ENCODE measurements at regions not wholly inside any gene's neighbourhood (a gene's known extent, or its start where the extent isn't known, plus 50 kb on each side); places are given as distances from the start of the nearest gene placed in this dataset.

DNA sequence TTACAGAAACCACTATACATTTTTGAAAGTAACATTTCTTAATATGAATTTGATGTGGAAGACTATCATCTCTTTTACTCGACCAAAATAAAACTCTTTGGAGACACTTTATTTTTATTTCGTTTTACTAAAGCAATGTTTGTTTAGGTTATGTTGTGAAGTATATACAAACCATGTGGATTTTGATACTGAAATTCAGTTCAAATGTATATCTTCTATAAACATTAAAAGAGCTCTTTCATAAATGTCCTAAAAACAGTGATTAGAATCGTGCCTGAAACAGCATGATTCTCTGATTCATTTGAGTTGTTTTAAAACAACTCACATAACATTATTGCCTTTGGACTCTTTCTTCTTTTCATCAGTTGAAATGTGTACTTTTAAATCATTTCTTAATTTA, 373.7 kb upstream of the GOLIM4 start:
- Histone ChIP-seq H3K36me3 (ENCODE audit: insufficient read depth, low read length) (no peaks in the 10 kb centered on the region), H3F3A (ENCODE audit: insufficient read depth, low read length, poor library complexity, severe bottlenecking) (no peaks in the 10 kb centered on the region), H3K27me3 (ENCODE audit: insufficient read depth, low read depth, low read length) (no peaks in the 10 kb centered on the region), H3K79me2 (replicated peaks; ENCODE audit: insufficient read depth, low read length) (no peaks in the 10 kb centered on the region), H3K4me2 (ENCODE audit: low read length) (no peak overlapping the region), H3K9ac (ENCODE audit: low read length) (no peak overlapping the region), H4K20me1 (ENCODE audit: insufficient read depth) (no peaks in the 10 kb centered on the region), H3K27ac (ENCODE audit: low read length) (no peak overlapping the region), H3K4me3 (ENCODE audit: low read length) (no peak overlapping the region), H3K9me2 (ENCODE audit: insufficient read depth, low read length) (no peaks in the 10 kb centered on the region), H3K9me3 (ENCODE audit: low read length) (no peaks in the 10 kb centered on the region), H2AFZ (ENCODE audit: low read depth, low read length) (no peak overlapping the region)
- TF ChIP-seq EP300 (conservative IDR thresholded peaks at IDR 0.05; ENCODE audit: poor library complexity, severe bottlenecking) (no peak), SMC3 (conservative IDR thresholded peaks at IDR 0.05; ENCODE audit: poor library complexity) (no peak), MXI1 (conservative IDR thresholded peaks at IDR 0.05; ENCODE audit: poor library complexity, severe bottlenecking) (no peak), POLR2AphosphoS5 (IDR thresholded peaks at IDR 0.05) (no peak), RAD21 (conservative IDR thresholded peaks at IDR 0.05) (no peak)
- TF ChIP-seq, protein P1, sequence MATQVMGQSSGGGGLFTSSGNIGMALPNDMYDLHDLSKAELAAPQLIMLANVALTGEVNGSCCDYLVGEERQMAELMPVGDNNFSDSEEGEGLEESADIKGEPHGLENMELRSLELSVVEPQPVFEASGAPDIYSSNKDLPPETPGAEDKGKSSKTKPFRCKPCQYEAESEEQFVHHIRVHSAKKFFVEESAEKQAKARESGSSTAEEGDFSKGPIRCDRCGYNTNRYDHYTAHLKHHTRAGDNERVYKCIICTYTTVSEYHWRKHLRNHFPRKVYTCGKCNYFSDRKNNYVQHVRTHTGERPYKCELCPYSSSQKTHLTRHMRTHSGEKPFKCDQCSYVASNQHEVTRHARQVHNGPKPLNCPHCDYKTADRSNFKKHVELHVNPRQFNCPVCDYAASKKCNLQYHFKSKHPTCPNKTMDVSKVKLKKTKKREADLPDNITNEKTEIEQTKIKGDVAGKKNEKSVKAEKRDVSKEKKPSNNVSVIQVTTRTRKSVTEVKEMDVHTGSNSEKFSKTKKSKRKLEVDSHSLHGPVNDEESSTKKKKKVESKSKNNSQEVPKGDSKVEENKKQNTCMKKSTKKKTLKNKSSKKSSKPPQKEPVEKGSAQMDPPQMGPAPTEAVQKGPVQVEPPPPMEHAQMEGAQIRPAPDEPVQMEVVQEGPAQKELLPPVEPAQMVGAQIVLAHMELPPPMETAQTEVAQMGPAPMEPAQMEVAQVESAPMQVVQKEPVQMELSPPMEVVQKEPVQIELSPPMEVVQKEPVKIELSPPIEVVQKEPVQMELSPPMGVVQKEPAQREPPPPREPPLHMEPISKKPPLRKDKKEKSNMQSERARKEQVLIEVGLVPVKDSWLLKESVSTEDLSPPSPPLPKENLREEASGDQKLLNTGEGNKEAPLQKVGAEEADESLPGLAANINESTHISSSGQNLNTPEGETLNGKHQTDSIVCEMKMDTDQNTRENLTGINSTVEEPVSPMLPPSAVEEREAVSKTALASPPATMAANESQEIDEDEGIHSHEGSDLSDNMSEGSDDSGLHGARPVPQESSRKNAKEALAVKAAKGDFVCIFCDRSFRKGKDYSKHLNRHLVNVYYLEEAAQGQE (IDR thresholded peaks at IDR 0.05; ENCODE audit: borderline replicate concordance), result no peak

DNA sequence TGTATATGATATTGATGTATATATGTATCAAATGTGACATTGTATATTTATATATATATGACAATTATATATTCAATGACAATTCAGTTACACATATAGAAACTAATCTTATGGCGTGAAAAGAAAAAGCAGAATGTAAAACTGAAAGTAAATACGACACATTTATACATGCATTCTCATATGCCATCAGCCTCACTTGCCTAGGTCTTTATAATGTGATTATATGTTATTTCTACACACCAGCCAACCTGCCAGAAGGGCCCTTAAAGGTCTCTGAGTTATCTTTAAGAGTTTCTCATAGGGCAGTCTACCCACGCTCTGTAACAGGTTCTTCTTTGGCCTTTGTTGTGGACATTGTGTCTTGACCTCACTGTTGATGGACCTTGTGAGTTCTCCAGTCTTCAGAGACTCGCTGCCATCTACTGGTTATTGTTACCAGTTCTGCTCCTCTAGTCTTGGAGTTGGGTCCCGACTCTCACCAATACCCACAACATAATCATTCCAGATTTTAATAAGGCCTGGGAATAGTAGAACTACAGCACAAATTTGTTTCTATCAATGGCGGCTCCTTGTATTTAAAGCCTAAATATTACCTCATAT, 371.5 kb upstream of the GOLIM4 start:
- Histone ChIP-seq H3K9me2 (ENCODE audit: insufficient read depth, low read length) (no peaks in the 10 kb centered on the region), H3K27me3 (ENCODE audit: insufficient read depth, low read depth, low read length) (no peaks in the 10 kb centered on the region), H3K36me3 (ENCODE audit: insufficient read depth, low read length) (no peaks in the 10 kb centered on the region), H3K9ac (ENCODE audit: low read length) (no peak overlapping the region), H3K27ac (ENCODE audit: low read length) (no peak overlapping the region), H3F3A (ENCODE audit: insufficient read depth, low read length, poor library complexity, severe bottlenecking) (no peaks in the 10 kb centered on the region), H3K79me2 (replicated peaks; ENCODE audit: insufficient read depth, low read length) (no peaks in the 10 kb centered on the region), H3K4me2 (ENCODE audit: low read length) (no peak overlapping the region), H4K20me1 (ENCODE audit: insufficient read depth) (no peaks in the 10 kb centered on the region), H2AFZ (ENCODE audit: low read depth, low read length) (no peak overlapping the region), H3K9me3 (ENCODE audit: low read length) (no peaks in the 10 kb centered on the region), H3K4me3 (ENCODE audit: low read length) (no peak overlapping the region)
- TF ChIP-seq EP300 (conservative IDR thresholded peaks at IDR 0.05; ENCODE audit: poor library complexity, severe bottlenecking) (no peak), TAF1 (IDR thresholded peaks at IDR 0.05; ENCODE audit: low read depth) (no peak), SMC3 (conservative IDR thresholded peaks at IDR 0.05; ENCODE audit: poor library complexity) (no peak), EZH2 (IDR thresholded peaks at IDR 0.05; ENCODE audit: borderline replicate concordance, insufficient read depth, low read length, poor library complexity, severe bottlenecking) (no peak), POLR2AphosphoS5 (IDR thresholded peaks at IDR 0.05) (no peak), MXI1 (conservative IDR thresholded peaks at IDR 0.05; ENCODE audit: poor library complexity, severe bottlenecking) (no peak), RAD21 (conservative IDR thresholded peaks at IDR 0.05) (no peak)
- TF ChIP-seq, protein P2, sequence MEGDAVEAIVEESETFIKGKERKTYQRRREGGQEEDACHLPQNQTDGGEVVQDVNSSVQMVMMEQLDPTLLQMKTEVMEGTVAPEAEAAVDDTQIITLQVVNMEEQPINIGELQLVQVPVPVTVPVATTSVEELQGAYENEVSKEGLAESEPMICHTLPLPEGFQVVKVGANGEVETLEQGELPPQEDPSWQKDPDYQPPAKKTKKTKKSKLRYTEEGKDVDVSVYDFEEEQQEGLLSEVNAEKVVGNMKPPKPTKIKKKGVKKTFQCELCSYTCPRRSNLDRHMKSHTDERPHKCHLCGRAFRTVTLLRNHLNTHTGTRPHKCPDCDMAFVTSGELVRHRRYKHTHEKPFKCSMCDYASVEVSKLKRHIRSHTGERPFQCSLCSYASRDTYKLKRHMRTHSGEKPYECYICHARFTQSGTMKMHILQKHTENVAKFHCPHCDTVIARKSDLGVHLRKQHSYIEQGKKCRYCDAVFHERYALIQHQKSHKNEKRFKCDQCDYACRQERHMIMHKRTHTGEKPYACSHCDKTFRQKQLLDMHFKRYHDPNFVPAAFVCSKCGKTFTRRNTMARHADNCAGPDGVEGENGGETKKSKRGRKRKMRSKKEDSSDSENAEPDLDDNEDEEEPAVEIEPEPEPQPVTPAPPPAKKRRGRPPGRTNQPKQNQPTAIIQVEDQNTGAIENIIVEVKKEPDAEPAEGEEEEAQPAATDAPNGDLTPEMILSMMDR (IDR thresholded peaks at IDR 0.05; ENCODE audit: poor library complexity, severe bottlenecking), result no peak
- TF ChIP-seq, protein P1 (IDR thresholded peaks at IDR 0.05; ENCODE audit: borderline replicate concordance), result no peak
